ENCODE measurements at regions not wholly inside any gene's neighbourhood (a gene's known extent, or its start where the extent isn't known, plus 50 kb on each side); places are given as distances from the start of the nearest gene placed in this dataset.

DNA sequence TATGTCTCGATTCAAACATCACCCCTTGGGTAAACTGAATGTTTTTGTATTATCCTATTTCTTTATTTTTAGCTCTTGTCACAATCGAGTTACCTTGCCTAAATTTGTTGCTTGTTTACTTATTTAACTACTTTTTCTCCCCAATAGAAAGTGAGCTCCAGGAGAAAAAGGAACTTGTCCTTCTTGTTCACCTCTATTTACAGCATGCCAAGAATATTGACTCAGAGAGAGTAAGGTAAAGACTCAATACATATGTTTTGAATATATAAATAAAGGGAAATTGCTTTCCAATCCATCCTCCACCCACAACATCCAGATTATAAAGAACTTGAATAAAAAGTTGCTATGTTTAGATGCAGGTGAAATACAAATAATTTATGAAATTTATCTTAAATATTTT lies 107.3 kb upstream of the PDC start:
- no peak for TF ChIP-seq POLR2A (IDR thresholded peaks at IDR 0.05)
- TF ChIP-seq, protein P1, sequence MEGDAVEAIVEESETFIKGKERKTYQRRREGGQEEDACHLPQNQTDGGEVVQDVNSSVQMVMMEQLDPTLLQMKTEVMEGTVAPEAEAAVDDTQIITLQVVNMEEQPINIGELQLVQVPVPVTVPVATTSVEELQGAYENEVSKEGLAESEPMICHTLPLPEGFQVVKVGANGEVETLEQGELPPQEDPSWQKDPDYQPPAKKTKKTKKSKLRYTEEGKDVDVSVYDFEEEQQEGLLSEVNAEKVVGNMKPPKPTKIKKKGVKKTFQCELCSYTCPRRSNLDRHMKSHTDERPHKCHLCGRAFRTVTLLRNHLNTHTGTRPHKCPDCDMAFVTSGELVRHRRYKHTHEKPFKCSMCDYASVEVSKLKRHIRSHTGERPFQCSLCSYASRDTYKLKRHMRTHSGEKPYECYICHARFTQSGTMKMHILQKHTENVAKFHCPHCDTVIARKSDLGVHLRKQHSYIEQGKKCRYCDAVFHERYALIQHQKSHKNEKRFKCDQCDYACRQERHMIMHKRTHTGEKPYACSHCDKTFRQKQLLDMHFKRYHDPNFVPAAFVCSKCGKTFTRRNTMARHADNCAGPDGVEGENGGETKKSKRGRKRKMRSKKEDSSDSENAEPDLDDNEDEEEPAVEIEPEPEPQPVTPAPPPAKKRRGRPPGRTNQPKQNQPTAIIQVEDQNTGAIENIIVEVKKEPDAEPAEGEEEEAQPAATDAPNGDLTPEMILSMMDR (IDR thresholded peaks at IDR 0.05), result no peak
